SIG-M5 treated with dmso at 0.1 percent for 504 hours (cell line): ENCODE measurements at regions not wholly inside any gene's neighbourhood (a gene's known extent, or its start where the extent isn't known, plus 50 kb on each side); places are given as distances from the start of the nearest gene placed in this dataset.
"Not testable (repeated sequence)": the region's sequence is repeated elsewhere in the genome, so short reads cannot be mapped to it uniquely, and the experiment has no call there.

Source experiments
- DNase-seq: peaks from one replicate; lab custom pipeline; 2025; ENCODE audit not compliant: unreplicated experiment; lab: John Stamatoyannopoulos, UW

- DNase-seq, result not testable (repeated sequence)
These were observed 105.5 kb downstream of the BUD13 start for GRCh38 chr11:116667318-116667717.

- not testable (repeated sequence) for DNase-seq
These were observed 106.0 kb downstream of the BUD13 start for GRCh38 chr11:116666673-116667249.

GRCh38 chr11:116665523-116665922 is 107.3 kb downstream of the BUD13 start:
- no peak for DNase-seq

GRCh38 chr11:116661056-116661455 is 111.7 kb downstream of the BUD13 start:
- DNase-seq, result no peak

GRCh38 chr11:116660011-116660410 is 112.8 kb downstream of the BUD13 start:
- DNase-seq, result no peak

GRCh38 chr11:116658876-116659535 is 113.8 kb downstream of the BUD13 start:
- no peak for DNase-seq

GRCh38 chr11:116657842-116658825 is 114.7 kb downstream of the BUD13 start:
- no peak for DNase-seq

- DNase-seq, result no peak
These were observed 116.8 kb downstream of the BUD13 start for GRCh38 chr11:116656011-116656410.

- no peak for DNase-seq
These were observed 118.3 kb downstream of the BUD13 start for GRCh38 chr11:116654526-116654925.

GRCh38 chr11:116653206-116653605 is 119.6 kb downstream of the BUD13 start:
- DNase-seq, result no peak

GRCh38 chr11:116651737-116652237 is 121.0 kb downstream of the BUD13 start:
- no peak for DNase-seq

- DNase-seq, result no peak
These were observed 121.6 kb downstream of the BUD13 start for GRCh38 chr11:116651098-116651736.

GRCh38 chr11:116650052-116650451 is 122.7 kb downstream of the BUD13 start:
- DNase-seq, result no peak

- no peak for DNase-seq
These were observed 123.5 kb downstream of the BUD13 start for GRCh38 chr11:116649268-116649667.

GRCh38 chr11:116648247-116649174 is 124.3 kb downstream of the BUD13 start:
- no peak for DNase-seq

GRCh38 chr11:116647305-116648080 is 125.3 kb downstream of the BUD13 start:
- DNase-seq, result no peak

GRCh38 chr11:116646191-116646590 is 126.6 kb downstream of the BUD13 start:
- no peak for DNase-seq

GRCh38 chr11:116644941-116645305 is 127.9 kb downstream of the BUD13 start:
- no peak for DNase-seq

- DNase-seq, result no peak
These were observed 128.4 kb downstream of the BUD13 start for GRCh38 chr11:116644201-116644940.
